PC-3 (cell line): ENCODE measurements at regions not wholly inside any gene's neighbourhood (a gene's known extent, or its start where the extent isn't known, plus 50 kb on each side); places are given as distances from the start of the nearest gene placed in this dataset.

Experiments
- ATAC-seq: fragments of 200-7000 bp; cut with Tn5 transposase; 2 replicates; pipeline ENCODE4 v1.9.1; 2020; ENCODE audit warnings: mild to moderate bottlenecking, moderate library complexity
- BruUV-seq: library from RNA; stranded (reverse); fragments of 400-500 nt; replicated peaks from 2 replicates; lab custom pipeline; 2021; lab: Mats Ljungman, UMichigan
- CTCF ChIA-PET: fragments of 300-600 bp; sonication (Branson Sonifier 250); formaldehyde crosslinking; loops from one replicate; lab custom pipeline; 2022; ENCODE audit warnings: antibody characterized with exemption; lab: Charles Lee
- POLR2A ChIA-PET: fragments of 300-600 bp; sonication (Branson Sonifier 250); formaldehyde crosslinking; loops from one replicate; lab custom pipeline; 2022; ENCODE audit warnings: antibody characterized with exemption; ENCODE audit not compliant: unreplicated experiment; lab: Charles Lee
- DNase-seq: peaks from one replicate; pipeline ENCODE4 v3.0.0-alpha.2; 2015
- H2AFZ ChIP-seq: fragments of 300-600 bp; sonication (generic); 2 replicates; pipeline ENCODE4 v1.6.0; 2016; ENCODE audit warnings: antibody characterized with exemption, low read length
- H3F3A ChIP-seq: fragments of 300-600 bp; sonication (generic); one replicate; pipeline ENCODE4 v1.6.0; 2017; ENCODE audit warnings: antibody characterized with exemption, low read length, control low read depth, mild to moderate bottlenecking; ENCODE audit not compliant: unreplicated experiment
- H3K27ac ChIP-seq: fragments of 300-600 bp; sonication (generic); 2 replicates; pipeline ENCODE4 v1.5.1; 2016; ENCODE audit warnings: mild to moderate bottlenecking, low read length
- H3K27me3 ChIP-seq: fragments of 300-600 bp; sonication (generic); 2 replicates; pipeline ENCODE4 v1.6.1; 2016; ENCODE audit warnings: low read length, mixed read lengths
- H3K36me3 ChIP-seq: fragments of 300-600 bp; sonication (generic); 2 replicates; pipeline ENCODE4 v1.6.1; 2016; ENCODE audit warnings: low read depth, mixed run types, low read length, mixed read lengths
- H3K4me1 ChIP-seq: fragments of 300-600 bp; sonication (generic); 2 replicates; pipeline ENCODE4 v1.5.1; 2016; ENCODE audit warnings: low read length; ENCODE audit not compliant: insufficient read depth
- H3K4me2 ChIP-seq: fragments of 300-600 bp; sonication (generic); 2 replicates; pipeline ENCODE4 v1.6.0; 2016; ENCODE audit warnings: low read length
- H3K4me3 ChIP-seq: fragments of 300-600 bp; sonication (generic); 2 replicates; pipeline ENCODE4 v1.5.1; 2016; ENCODE audit warnings: mild to moderate bottlenecking, low read length, mixed read lengths
- H3K79me2 ChIP-seq: fragments of 300-600 bp; sonication (generic); 2 replicates; pipeline ENCODE4 v1.6.1; 2017; ENCODE audit warnings: low read length, mixed read lengths
- H3K9ac ChIP-seq: fragments of 300-600 bp; sonication (generic); 2 replicates; pipeline ENCODE4 v1.6.0; 2016; ENCODE audit warnings: mild to moderate bottlenecking, low read length
- H3K9me2 ChIP-seq: fragments of 300-600 bp; sonication (generic); replicated peaks from 2 replicates; pipeline ENCODE4 v1.6.1; 2016; ENCODE audit warnings: mixed run types, low read length, mixed read lengths
- H3K9me3 ChIP-seq: fragments of 300-600 bp; sonication (generic); 2 replicates; pipeline ENCODE4 v1.6.1; 2016; ENCODE audit warnings: low read length, mixed read lengths
- H4K20me1 ChIP-seq: fragments of 300-600 bp; sonication (generic); 2 replicates; pipeline ENCODE4 v1.6.1; 2016; ENCODE audit warnings: low read length, mixed read lengths
- CTCF ChIP-seq: fragments of 300-600 bp; sonication (generic); conservative IDR thresholded peaks from 2 replicates; pipeline ENCODE4 v1.5.1; 2017; ENCODE audit warnings: antibody characterized with exemption, low read depth, mild to moderate bottlenecking, low read length
- EZH2 ChIP-seq: fragments of 300-600 bp; sonication (generic); IDR thresholded peaks from one replicate; pipeline ENCODE4 v1.6.1; 2017; ENCODE audit warnings: antibody characterized with exemption, mild to moderate bottlenecking, low read length; ENCODE audit not compliant: unreplicated experiment
- EZH2phosphoT487 ChIP-seq: fragments of 300-600 bp; sonication (generic); IDR thresholded peaks from 2 replicates; pipeline ENCODE4 v1.6.1; 2018; ENCODE audit warnings: mild to moderate bottlenecking, antibody characterized with exemption, low read length, borderline replicate concordance
- intact Hi-C: fragments of 100-400 bp; cut with micrococcal nuclease; formaldehyde crosslinking; loops from 2 replicates; pipeline ENCODE4 v1.9.0; 2023

GRCh38 chrX:7351926-7352325 is 204.0 kb upstream of the PUDP start:
- Histone ChIP-seq H3K4me2 (no peak overlapping the region), H3K9me3 (no peaks in the 10 kb centered on the region), H3K4me1 (no peaks in the 10 kb centered on the region), H3K9ac (no peak overlapping the region), H3F3A (no peaks in the 10 kb centered on the region), H3K9me2 (no peaks in the 10 kb centered on the region), H2AFZ (no peak overlapping the region), H3K27me3 (no peaks in the 10 kb centered on the region), H3K4me3 (no peak overlapping the region), H3K79me2 (no peaks in the 10 kb centered on the region), H3K27ac (no peak overlapping the region), H3K36me3 (no peaks in the 10 kb centered on the region), H4K20me1 (no peaks in the 10 kb centered on the region)
- TF ChIP-seq EZH2 = no peak
- no peak for TF ChIP-seq CTCF
- no peak for TF ChIP-seq EZH2phosphoT487
- ATAC-seq (no peak), DNase-seq (peak; percentile 2)
- ChIA-PET CTCF (no interaction called here), POLR2A (no interaction called here)
- intact Hi-C loops = no loop called here
- BruUV-seq = no TSS peak

- no peaks in the 10 kb centered on the region for H3F3A ChIP-seq
- no peak overlapping the region for H2AFZ ChIP-seq
- no peak for TF ChIP-seq EZH2
- TF ChIP-seq CTCF = no peak
- no peak for TF ChIP-seq EZH2phosphoT487
- no peaks in the 10 kb centered on the region for H3K4me1 ChIP-seq
- H3K9me2 ChIP-seq = no peaks in the 10 kb centered on the region
- no peaks in the 10 kb centered on the region for H3K36me3 ChIP-seq
- no peaks in the 10 kb centered on the region for H3K79me2 ChIP-seq
- no peaks in the 10 kb centered on the region for H4K20me1 ChIP-seq
- no peak overlapping the region for H3K4me2 ChIP-seq
- H3K9me3 ChIP-seq = no peaks in the 10 kb centered on the region
- DNase-seq (no peak), ATAC-seq (no peak)
- CTCF ChIA-PET = no interaction called here
- no peak overlapping the region for H3K9ac ChIP-seq
- no peak overlapping the region for H3K27ac ChIP-seq
- no peaks in the 10 kb centered on the region for H3K27me3 ChIP-seq
- no peak overlapping the region for H3K4me3 ChIP-seq
- POLR2A ChIA-PET = no interaction called here
- intact Hi-C loops = no loop called here
- no TSS peak for BruUV-seq
Observed at GRCh38 chrX:7347465-7347864, 199.5 kb upstream of the PUDP start.

- DNase-seq = peak; percentile 14
- intact Hi-C loops = no loop called here
- Histone ChIP-seq H3K4me1 (no peaks in the 10 kb centered on the region), H3K27me3 (no peaks in the 10 kb centered on the region), H4K20me1 (no peaks in the 10 kb centered on the region), H3K4me2 (no peak overlapping the region), H3K9me2 (no peaks in the 10 kb centered on the region), H3K36me3 (no peaks in the 10 kb centered on the region), H3K79me2 (no peaks in the 10 kb centered on the region), H3K9me3 (no peaks in the 10 kb centered on the region), H3K27ac (no peak overlapping the region), H3K4me3 (no peak overlapping the region), H2AFZ (no peak overlapping the region), H3K9ac (no peak overlapping the region), H3F3A (no peaks in the 10 kb centered on the region)
- ATAC-seq = peak; percentile 38; the same call in 1 of the 2 replicates
- BruUV-seq = no TSS peak
- POLR2A ChIA-PET = no interaction called here
- TF ChIP-seq EZH2 (no peak), EZH2phosphoT487 (no peak), CTCF (no peak)
- CTCF ChIA-PET = no interaction called here
Observed at GRCh38 chrX:7346021-7346420, 198.1 kb upstream of the PUDP start.
